NCI-H524 (cell line): ENCODE measurements at regions not wholly inside any gene's neighbourhood (a gene's known extent, or its start where the extent isn't known, plus 50 kb on each side); places are given as distances from the start of the nearest gene placed in this dataset.
"Not testable (repeated sequence)": the region's sequence is repeated elsewhere in the genome, so short reads cannot be mapped to it uniquely, and the experiment has no call there.

Experiments used
- DNase-seq, 2 experiments: peaks; one replicate each; lab custom pipeline; 2025; lab: John Stamatoyannopoulos, UW

DNA sequence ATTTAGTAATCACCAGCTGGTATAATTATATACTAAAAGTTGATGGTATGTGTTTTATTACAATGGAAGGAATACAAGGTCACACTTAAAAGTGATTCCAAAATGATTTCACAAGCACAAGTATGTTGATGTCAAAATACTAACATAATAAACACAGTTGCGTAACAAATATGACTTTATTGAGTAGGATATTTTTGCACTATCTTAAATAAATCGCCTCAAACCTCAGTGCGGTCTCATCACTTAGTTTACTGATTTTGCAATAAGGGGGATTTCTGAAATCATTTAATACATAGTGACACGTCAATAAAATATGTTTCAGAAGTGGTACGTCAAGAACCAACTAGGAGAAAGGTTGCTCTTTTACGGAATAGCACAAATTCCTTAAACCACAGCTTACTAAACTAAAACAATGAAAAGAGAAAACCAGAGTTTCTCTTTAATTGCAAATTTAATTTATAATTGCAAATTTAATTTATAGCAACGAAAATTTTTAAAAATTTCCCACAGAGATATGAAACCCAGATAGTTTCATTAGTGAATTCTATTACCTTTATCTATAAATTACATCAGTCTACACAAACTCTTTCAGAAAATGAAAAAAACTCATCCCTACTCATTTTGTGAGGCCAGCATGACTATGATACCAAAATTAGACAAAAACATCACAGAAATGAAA lies 304.0 kb upstream of the REG3G start:
- no peak for DNase-seq

DNA sequence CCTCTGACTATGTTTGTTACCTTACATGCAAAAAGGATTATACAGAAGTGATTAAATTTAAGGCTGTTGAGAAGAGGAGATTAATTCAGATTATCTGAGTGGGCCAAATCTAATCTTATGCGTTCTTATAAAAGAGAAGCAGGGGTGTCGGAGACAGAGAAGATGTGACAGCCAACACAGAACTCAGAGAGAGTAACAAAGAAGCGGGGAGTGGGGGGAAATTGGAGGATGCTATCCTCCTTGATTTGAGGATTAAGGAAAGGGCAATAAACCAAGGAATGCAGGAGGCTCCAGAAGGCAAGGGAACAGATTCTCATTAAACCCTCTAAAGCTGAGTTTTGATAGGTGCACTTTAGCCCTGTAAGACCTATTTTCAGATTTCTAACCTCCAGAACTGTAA lies 291.3 kb upstream of the REG3G start:
- peak; percentile 67 to 80 for DNase-seq

- no peak for DNase-seq
These were observed 286.2 kb upstream of the REG3G start for GRCh38 chr2:78739282-78739681.

- no peak for DNase-seq
These were observed 275.9 kb upstream of the REG3G start for GRCh38 chr2:78749638-78750037.

GRCh38 chr2:78750219-78750618 lies 275.3 kb upstream of the REG3G start:
- DNase-seq: no peak

- DNase-seq: no peak
These were observed 270.6 kb upstream of the REG3G start for GRCh38 chr2:78754930-78755329.

GRCh38 chr2:78757191-78757590 lies 268.3 kb upstream of the REG3G start:
- DNase-seq: no peak

DNA sequence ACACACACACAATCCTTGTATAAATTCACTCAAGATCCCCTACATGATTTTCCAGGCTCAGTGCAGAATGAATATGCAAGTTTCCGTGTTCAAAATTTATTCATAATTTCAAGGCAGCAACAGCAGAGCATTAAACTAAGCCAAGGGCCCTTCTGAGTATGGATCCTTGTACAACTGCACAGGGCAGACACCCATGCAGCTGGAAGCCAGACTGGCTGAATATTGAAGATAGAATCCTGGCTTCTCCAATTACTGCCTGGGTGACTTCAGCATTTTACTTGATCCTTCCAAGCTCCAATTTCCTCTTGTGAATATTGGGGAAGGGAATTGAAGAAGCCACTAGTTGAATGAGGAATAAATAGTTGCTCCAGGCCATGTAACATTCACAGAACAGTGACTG lies 267.9 kb upstream of the REG3G start:
- no peak for DNase-seq

DNA sequence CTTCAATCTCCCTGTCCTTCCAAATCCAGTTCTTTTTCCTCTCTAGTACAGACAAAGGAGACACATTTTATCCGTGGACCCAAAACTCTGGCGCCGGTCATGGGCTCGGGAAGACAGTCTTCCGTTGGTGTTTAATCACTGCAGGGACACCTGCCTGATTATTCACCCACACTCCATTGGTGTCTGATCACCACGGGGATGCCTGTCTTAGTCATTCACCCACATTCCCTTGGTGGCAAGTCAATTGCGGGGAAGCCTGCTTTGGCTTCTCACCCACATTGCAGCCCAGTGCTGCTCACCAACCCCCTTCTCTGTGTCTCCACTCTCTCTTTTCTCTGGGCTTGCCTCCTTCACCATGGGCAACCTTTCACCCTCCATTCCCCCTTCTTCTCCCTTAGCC lies 266.7 kb upstream of the REG3G start:
- not testable (repeated sequence) for DNase-seq

GRCh38 chr2:78766459-78766858 lies 259.0 kb upstream of the REG3G start:
- DNase-seq: no peak

DNA sequence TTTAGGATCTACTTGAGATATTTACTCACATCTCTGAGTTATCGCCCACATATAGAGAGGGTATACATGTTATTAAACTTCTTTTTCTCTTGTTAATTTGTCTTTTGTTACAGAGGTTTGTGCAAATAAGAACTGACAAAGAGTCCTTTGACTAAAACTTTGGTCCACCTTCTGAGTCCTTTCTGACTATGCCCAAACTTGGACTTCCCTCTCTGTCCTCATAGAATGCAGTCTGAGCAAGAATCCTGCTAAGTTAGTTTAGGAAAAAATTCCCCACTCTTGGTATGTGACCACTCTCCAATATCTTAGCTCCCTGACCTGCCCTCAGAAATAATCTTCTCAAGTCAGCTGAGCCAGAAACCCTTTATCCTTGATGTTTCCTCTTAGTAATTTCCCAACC lies 257.5 kb upstream of the REG3G start:
- no peak for DNase-seq

DNA sequence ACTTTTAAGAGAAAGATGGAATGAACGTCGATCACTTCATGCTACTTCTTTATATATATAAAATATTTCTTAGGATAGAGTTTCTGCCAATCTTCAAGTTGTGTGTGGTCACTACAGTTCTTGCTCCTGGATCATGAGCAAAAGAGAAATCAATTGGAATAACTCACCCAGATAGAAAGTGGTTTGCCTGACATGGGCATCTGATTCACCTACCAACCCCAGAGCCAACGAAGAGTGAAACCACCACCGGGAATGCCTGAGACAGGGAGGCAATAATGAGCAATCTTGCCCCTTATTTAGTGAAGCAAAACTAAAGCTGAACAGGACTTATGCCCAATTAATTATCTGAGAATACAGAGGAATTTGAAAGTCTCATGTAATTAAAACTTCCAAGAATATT lies 250.2 kb upstream of the REG3G start:
- no peak for DNase-seq

- DNase-seq: no peak
These were observed 246.6 kb upstream of the REG3G start for GRCh38 chr2:78778756-78779510.

DNA sequence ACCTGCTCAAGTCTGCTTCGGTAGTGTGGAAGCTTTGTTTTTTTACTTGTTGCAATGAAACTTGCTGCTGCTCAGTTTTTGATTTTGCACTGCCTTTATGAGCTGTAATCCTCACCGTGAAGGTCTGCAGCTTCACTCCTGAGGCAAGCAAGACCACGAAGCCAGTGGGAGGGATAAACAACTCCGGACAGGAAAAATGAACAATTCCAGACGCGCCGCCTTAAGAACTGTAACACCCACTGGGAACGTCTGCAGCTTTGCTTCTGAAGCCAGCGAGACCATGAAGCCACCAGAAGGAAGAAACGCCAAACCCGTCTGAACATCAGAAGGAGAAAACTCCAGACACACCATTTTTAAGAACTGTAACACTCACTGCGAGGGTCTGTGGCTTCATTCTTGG lies 245.7 kb upstream of the REG3G start:
- peak in 1 of 2 experiments; percentile 9 for DNase-seq

- peak in 1 of 2 experiments; percentile 53 for DNase-seq
These were observed 245.2 kb upstream of the REG3G start for GRCh38 chr2:78780256-78780655.

DNA sequence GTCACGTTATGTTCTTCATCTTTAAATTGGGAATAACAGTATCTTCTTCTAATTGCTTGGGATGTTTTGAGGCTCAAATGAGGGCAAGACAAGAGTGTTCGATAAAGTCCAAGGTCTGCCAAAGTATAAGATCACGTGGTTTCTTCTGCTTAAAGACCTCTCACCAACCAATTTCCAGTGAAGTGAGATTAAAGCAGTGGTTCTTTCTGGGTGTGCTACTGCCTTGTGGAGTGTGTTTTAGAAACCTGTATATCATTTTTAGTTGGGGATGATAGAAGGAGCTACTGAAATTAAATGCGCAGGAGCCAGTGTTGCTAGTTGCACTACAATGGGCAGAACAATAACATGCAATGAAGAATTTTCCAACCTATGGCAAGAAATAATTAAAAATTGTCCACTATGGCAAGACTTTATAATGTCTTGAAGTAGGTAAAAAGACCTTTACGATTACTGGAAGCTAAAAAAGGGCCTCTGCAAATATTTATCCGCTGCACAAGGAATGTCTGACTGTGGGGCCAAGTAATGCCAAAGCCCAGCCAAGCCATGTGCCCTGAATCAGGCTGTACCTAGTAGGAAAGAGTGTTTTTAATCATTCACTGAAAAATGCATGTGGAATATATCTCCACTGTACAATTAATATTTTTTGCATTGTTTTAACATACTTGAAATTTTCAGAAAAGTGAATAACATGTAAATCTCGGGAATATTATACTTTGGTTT lies 244.5 kb upstream of the REG3G start:
- DNase-seq: peak in 1 of 2 experiments; percentile 28

- DNase-seq: no peak
These were observed 243.3 kb upstream of the REG3G start for GRCh38 chr2:78782196-78782595.

DNA sequence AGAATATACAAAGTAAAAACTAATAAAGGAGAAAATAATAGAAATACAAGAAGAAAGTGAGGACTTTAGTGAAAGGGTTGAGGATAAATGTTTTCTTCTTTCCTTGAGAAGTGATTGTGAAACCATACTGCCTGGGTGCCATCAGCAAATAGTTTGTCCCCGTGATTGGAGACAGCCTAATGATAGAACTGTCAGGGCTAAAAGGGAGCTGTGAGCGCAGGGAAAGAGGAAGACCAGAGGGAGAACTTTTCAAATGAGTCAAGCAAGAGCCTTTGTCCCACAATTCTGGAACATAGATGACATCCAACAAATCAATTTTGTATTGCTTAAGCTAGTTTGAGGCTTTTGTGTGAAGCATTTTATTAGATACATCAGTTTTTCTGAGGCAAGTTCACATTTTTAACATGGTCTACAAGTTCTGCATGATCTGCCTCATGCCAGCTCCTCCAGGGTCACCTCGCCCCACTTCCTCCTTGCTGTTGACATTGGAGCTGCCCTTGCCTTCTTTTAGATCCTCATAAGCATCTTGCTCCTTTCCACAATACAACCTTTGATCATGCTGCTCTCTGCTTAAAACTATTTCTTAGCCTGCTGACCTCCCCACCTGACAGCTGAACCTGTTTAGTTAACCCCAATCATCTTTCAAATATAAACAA lies 213.4 kb upstream of the REG3G start:
- DNase-seq: no peak

DNA sequence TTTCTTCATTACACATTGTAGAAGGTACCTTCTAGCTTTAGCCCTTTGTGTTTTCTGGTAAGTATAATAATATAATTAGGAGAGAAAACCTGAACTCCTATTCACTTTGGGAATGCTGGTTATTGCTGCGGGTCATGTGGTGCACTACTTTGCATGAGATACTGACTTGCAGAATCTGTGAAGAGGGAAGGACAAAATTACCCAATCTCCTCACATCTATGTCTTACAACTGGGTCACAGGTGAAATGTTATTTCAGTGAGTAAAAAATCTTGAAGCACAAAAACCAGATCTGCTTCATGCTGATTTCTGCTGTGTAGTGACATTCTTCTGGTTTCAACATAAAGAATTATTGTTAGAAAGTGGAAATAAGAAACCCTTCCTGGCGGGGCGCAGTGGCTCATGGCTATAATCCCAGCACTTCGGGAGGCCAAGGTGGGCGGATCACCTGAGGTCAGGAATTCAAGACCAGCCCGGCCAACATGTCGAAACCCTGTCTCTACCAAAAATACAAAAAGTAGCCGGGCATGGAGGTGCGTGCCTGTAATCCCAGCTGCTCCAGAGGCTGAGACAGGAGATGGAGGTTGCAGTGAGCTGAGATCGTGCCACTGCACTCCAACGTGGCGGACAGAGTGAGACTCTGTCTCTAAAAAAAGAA lies 211.0 kb upstream of the REG3G start:
- no peak for DNase-seq

GRCh38 chr2:78817430-78817829 lies 208.1 kb upstream of the REG3G start:
- DNase-seq: no peak

DNA sequence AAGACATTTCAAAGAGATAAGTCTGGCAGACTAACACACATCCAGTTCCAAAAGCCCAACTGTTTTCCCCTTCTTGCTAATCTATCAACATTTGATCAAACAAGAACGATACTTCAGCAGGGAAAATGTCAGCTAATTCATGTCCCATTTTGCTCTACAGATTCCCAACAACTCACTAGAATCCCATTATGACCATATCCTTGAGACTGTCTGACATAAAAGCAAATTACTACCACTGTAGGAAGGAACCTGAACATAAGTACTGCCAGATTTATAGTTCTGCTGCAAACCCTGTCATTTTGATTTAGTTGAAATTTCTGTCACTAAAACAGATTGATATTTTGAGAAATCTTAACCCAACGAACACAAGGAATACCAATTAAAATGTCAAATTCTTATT lies 193.0 kb upstream of the REG3G start:
- no peak for DNase-seq

GRCh38 chr2:78839259-78839658 lies 186.2 kb upstream of the REG3G start:
- DNase-seq: no peak
